Tongue (tissue), 1 donor: ENCODE measurements at regions not wholly inside any gene's neighbourhood (a gene's known extent, or its start where the extent isn't known, plus 50 kb on each side); places are given as distances from the start of the nearest gene placed in this dataset.
A peak's percentile ranks its signal among the peaks of the same experiment; 100 is the strongest.

Source experiments
- DNase-seq: peaks from one replicate; pipeline ENCODE4 v3.0.0-alpha.2; 2015

DNA sequence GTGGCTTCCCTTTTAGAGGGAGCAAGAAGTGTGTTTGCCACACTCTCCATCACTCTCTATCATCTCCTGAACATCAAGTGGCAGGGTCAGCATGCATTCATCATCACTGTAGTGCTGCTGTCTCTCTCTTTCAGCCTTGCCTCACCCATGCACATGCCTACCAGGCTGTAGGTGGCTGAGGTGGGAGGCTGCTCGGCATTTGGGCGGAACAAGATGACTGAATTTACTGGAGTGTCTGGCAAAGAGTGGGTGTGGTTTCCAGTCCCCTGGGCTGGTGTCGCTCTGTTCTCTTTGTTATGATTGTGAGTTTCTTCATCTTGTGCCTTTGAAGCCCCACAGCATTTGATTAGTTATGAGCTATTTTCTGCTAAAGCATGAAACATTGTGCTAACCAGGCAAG is 541.9 kb upstream of the EEF2KMT start:
- DNase-seq, result no peak

DNA sequence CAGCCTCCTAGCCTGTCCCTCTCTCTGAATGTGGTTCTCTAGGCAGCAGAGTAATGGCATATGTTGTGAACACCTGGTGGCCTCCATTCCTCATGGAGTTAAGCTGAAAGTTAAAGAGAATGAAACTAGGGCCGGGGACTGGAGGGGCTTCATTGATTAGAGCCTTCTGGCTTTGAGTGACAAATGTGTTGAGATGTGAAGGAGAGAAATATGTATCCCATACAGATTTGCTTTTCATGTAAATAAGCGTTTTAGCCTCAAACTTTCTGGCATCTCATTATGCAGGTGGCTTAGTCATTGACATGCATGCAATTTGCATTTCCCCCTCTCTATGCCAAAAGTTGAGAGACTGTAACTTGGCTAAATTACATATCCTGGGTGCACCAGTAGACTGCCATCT is 537.7 kb upstream of the EEF2KMT start:
- no peak for DNase-seq

DNA sequence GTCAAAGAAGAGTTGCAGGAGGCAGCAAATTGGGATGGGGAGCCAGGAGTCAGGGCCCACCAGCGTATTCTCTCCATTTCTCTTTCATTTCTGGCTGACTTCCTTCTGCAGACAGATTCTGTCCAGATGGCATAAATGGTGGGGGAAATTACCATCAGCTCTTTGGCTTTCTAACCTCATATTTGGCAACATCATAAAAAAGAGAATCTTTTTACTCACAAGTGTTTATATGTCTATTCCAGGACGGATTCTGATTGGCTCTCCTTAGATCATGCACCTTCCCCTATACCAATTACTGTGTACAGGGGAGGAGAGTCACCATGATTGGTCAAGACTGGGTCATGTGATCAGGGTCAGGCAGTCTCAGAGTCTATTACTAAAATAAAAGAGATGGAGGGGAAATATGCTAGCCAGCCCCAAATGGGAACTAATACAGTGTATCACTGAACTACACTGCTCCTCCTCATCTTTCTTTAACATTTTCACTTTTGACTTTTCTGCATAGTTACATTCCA is 537.1 kb upstream of the EEF2KMT start:
- DNase-seq, result no peak

DNA sequence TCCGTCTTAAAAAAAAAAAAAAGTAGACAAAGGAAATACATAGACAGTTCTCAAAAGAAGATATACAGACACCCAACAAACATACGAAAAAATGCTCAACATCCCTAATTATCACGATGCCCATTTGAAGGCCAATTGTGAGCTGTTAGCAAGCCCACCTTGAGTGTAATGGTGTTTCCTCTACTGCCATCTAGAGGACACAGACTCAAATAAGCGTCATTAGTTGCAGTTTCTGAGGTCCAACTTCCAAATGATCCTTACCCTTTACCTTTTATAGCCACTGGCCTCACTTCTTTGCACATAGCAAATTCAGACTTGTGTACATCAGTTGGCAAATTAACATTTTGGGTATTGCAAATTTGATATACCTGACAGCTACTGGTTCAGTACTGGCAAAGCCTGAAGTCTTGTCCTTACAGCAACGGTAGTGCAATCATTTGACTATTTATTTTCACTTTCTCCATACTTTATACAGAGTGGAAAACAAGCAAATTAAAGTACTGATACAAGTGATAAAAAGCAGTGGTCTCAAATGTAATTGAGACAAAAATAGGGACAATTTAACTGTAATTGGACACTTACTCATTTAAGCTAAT is 536.3 kb upstream of the EEF2KMT start:
- DNase-seq, result peak; percentile 45

DNA sequence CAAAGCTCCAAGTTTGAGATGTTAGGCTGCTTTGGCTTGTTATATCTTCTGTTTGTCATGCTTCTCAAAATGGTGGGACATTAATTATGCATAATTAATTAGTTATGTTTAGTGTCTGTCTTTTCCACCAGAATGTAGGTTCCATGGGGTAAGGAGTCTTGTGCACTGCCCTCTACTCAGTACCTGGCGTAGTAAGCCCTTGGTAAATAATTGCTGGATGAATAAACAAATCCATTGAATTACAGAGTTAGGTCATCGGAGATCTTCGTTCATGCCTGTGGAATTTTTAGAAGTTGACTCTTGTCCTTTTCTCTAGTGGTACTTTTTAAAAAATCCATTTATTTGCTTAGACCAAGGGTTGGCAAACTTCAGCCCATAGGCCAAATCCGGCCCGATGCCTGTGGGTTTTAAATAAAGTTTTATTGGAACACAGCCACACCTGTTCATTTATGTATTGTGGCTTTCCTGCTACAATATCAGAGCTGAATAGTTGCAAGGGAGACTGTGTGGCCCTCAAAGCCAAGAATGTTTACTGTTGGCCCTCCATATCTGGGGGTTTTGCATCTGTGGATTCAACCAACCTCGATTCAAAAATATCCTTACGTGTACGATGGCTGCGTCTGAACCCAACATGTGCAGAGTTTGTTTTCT is 524.8 kb upstream of the EEF2KMT start:
- no peak for DNase-seq

DNA sequence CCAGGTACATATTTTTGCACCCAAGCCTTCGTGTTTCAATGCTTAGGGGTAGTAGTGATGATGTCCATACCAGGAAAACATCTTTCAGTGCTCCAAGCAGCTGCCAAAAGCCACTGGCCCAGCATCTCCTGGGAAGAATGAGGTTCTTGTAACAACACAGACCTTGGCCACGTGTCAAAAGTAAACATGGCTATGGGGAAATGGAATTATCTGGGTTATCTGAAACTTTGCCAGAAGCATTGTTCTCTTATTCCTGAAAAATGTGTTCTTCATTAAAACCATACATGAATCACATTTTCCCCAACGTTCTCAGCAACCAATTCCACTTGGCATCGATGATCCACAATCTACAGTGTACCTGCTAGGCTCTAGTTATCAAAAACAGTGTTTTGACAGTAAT is 524.2 kb upstream of the EEF2KMT start:
- DNase-seq, result peak; percentile 34

DNA sequence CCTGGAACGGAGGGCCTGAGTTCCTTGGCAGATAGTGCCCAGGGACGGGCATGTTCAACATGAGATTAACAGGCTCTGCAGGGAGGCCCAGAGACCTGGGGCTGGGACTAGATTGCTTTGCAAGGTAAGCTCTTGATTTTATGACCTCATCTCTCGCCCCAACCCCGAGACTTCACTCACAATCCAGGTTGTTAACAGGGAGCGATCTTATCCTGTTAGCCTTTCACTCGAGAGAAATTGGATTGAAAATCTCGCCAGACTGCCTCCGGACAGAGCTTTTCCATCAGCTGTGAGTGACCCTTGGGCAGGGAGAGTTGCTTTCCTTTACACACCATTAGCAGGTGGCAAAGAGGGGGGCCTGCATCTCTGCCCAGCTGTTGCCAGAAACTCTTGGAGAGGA is 521.7 kb upstream of the EEF2KMT start:
- DNase-seq, result no peak

DNA sequence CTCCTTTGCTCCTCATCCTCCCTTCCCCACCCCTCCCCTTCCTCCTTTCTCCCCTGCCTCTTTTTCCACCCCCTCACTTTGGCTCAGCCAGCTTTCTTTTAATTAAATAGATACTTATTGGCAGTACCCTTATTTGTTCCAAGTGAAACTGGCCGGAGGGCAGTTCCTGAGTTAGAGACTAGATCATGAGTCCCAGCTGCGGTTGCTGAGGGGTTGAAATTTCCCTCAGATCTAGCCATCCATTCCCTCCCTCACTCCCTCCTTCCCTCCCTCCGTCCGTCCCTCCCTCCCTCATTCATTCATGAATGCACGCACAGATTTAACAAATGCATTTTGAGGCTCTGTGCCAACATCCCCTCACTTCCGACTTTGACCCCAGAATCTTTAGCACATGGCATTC is 519.2 kb upstream of the EEF2KMT start:
- DNase-seq, result no peak

DNA sequence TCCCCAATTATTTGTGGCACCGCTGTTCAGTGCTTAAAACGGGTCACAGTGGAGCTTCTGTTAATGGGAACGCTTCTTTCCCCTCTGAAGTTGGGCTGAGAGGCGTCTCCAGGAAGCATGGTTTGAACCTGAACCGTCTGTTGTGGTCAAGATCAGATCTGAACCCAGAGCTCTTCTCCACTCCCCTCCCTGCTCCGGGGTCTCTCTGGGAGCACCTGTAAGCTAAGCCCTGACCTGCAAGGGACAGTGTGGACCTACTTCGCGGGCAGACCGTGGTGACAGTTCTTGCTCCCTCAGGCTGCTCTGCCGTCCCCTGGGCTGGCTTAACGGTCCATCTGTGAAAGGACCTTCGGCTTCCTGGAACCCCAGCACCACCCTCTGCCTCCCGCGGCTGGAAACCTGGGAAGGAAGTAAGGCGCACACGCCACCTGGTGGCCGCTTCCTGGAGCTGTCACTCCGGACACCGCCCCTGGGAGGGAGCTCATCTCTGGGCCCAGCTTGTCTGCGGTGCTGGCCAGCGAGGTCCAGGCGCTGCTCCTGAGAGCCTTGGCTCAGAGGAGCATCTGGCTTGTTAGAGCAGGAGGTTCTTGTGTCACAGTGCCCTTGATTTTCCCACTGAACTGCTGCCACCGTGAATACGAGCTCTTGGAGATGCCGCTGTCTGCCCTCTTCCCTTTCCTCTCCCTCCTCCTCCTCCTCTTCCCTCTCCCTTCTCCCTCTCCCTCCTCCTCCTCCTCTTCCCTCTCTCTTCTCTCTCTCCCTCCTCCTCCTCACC is 518.5 kb upstream of the EEF2KMT start:
- peak; percentile 79 for DNase-seq

DNA sequence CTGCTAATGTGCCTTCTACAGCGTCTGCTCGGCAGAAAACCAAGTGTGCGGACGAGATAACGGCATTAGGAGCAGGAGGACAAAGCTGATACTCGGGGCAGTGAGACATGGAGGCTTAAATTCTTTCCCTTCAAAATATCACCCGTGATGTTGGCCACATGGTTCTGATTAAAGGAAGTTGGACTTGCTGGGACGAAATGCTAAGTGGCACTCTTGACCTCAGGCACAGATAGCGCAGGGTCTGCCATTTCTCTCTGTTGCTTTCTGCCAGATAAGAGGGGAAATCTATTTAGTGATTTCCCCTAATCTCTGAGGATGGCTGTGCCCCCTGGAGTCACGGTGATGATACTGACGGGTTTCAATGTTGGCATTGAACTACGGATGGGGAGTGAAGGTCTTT is 509.6 kb upstream of the EEF2KMT start:
- no peak for DNase-seq

DNA sequence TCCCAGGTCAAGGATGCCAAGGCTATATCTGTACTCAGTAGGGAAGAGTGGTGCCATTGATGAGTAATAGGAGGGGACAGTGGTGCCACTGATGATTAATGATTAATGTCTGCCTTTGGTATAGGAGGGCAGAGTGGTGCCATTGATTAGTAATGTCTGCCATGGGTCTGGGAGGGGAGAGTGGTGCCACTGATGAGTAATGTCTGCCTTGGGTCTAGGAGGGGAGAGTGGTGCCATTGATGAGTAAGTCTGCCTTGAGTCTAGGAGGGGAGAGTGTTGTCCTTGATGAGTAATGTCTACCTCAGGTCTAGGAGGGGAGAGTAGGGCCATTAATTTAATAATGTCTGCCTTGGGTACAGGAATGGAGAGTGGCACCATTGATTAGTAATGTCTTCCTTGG is 507.8 kb upstream of the EEF2KMT start:
- no peak for DNase-seq

DNA sequence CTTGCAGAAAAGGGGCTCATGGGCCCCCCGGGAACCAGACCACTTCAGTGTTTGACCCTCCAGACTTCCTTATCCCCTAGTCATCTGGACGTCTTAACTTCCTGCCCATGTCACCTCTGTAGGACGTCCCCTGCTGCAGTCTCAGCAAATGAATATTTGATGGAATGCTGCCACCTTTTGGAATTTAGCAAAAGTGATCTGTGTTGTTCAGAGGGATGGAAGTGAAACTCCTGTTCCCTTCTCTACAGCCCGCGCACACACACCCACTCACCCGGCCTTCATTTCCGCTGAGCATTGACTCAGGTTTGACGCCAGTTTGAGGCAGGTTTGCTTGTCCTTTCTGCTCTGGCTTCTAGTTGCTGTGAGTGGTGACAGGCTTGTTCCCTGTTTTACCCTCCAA is 507.2 kb upstream of the EEF2KMT start:
- peak; percentile 56 for DNase-seq

DNA sequence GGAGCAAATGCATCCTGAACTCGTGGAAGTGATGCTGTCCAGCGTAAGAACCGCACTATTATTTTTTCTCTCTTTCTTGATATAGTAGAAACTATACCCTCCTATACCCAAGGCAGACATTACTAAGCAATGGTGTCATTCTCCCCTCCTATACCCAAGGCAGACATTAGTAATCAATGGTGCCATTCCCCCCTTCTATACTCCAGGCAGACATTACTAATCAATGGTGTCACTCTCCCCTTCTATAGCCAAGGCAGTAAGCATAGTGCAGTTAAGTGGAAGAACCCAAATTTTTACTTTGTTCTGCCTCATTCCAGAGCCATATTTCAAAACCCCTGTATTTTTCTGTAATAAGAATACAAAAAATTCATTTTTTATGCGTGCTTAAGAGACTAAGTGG is 506.2 kb upstream of the EEF2KMT start:
- no peak for DNase-seq

DNA sequence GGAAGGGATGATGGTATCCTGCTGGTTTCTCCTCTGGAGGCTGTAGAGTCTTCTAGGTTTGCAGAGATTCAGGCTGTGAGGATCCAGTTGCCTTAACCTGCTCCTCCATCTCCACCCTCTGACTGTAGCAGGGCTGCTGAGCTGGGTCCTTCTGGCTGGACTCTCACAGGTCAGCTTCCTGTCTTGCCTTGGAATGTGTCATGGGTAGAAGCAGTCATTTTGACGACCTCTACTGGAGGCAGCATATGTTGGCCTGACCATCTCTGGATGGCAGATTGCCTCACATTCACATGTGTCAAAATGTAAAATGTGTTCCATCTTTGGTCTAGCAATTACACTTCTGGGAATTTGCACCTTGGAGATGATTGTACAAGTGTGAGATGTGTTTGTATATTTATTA is 504.4 kb upstream of the EEF2KMT start:
- no peak for DNase-seq

DNA sequence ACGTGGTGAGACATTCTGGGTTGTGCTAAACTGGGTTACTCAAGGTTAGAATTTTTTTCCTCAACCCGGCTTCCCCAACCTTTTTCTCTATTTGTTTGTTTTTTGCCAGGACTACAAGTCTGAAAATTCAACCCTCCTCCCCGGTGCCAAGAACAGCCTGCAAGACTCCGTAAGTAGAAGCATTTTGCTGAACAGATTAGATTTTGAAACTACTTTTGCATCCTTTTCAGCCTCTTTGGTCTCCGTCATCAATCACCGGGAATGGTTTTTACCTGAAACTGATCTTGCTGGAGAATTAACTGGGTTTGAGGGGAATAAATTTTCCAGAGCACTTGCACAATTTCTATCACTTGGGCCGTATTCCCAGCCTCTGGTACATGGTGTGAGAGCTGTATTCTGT is 501.2 kb upstream of the EEF2KMT start:
- no peak for DNase-seq

DNA sequence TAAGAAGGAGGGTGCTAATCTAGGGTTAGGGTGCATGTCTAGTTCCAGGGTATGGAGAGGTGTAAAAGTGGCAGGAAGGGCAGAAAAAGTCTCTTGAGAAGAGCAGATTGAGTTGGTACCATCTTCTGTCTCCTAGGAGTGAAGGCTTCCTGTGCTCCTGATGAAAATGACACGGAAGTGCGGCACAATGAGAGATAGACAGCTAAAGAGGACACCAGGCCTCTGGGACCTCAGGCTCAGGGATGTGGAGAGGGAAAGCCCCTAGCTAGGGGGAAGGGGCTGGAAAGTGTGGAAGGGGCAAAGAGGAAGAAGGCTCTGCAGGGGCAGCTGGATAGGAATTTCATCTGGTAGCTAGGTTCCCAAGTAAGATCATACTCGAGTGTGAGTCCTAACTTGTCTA is 498.3 kb upstream of the EEF2KMT start:
- no peak for DNase-seq

DNA sequence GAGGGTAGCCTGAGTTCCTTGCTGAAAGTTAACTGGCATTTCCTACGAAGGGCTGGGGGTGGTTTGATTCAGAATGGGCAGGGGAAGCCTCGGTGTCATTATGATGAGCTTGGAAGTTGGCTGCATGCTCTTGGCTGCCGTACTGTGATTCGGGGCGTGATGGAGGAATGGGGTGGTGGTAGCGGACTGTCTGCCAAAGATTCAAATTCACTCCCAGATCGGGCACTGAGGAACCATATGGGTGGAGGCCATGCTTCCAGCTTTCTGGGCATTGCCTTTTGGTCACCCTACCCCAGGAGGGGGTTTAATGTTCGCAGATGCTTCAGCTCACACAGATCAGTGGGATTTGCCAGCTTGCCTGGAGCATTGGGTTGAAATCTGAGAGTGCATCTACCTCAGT is 492.8 kb upstream of the EEF2KMT start:
- DNase-seq, result peak; percentile 66

DNA sequence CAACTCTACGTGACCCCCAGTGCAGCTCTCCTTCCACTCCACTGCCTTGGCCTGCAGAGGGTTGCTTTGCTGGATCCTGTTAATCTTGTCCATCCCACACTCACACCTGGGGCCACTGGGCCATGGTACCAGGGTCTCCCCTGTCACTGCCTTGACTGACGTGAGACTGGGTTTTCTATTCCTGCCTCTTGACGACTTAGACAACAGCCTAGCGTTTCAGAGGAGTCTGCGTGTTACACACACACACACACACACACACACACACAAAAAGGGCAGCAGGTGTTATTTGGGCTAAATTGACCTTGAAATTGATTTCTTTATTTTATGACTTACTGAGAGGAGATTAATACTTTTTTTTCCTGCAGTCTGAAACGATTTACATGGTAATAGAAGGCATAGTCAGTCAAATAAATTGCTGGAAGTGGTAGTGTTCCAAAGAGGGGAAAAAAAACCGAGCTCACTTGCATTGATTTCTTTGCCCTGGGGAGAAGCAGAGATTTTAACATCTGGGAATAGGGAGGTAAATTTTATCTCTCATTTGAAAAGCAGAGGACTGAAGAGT is 492.3 kb upstream of the EEF2KMT start:
- DNase-seq, result peak; percentile 24

DNA sequence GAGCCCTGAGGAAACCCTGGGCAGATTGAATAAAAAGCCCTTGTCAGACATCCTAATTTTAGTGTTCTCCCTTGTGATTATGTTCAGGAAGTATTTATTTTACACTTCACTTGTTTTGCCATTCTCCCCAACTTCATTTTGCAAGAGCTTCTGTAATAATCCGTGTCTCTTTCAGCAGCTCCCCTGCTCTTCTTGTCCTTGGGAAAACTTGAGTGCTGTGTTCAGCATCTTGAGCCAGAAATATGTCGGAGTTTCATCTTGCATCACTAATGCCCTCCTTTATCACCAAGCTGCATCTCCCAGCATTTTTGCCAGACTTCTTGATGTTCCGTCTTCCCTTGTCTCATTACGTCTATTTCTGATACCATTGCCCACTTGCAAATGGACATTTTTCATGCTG is 486.5 kb upstream of the EEF2KMT start:
- no peak for DNase-seq

DNA sequence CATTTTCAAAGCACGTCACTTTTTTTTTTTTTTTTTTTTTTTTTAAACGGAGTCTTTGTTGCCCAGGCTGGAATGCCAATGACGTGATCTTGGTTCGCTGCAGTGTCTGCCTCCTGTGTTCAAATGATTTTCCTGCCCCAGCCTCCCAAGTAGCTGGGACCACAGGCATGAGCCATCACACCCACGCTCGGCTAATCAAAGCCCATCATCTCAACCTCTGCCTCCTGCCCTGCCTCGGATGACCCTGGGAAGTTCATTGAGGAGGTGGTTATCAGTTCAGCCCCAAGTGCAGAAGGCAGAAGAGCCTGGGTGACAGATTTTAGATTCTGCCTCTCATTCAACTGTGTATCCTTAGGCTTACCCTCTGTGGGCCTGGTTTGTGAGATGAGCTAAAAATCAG is 484.9 kb upstream of the EEF2KMT start:
- DNase-seq, result no peak

DNA sequence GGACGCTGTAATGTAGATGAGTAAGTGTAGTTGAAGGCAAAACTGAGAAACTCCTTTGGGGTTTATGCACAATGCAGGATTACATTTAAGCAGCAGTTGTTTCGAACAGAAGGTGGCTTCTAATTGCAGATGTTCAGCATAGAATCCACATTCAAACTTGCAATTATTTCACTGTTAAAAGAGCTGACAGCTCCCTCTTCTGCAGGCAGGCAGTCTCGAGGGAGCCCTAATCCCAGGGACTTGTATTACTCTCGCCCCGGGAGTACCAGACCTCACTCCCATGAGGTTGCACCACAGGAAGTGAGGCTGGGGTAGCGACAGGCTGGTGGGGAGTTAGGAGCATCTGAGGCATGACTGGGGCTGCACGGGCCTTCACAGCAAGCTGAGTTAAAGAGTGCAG is 484.3 kb upstream of the EEF2KMT start:
- DNase-seq, result no peak

DNA sequence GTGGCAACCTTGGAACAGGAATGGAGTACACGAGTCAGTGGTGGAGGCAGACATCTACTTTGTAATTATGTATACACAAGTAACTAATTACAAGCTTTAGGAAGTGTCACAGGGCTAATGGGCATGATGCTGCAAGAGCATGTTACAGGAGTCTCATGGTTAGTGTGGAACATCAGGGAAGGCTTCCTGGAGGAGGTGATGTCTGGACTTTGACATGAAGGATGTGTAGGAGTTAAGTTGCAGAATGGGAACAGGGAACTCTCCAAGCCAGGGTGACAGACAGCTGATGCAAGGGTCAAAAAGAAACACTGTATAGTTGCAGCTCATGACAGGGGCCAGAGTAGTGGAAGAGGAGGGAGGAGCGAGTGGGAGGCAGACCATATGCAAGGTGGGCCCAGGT is 483.8 kb upstream of the EEF2KMT start:
- no peak for DNase-seq

DNA sequence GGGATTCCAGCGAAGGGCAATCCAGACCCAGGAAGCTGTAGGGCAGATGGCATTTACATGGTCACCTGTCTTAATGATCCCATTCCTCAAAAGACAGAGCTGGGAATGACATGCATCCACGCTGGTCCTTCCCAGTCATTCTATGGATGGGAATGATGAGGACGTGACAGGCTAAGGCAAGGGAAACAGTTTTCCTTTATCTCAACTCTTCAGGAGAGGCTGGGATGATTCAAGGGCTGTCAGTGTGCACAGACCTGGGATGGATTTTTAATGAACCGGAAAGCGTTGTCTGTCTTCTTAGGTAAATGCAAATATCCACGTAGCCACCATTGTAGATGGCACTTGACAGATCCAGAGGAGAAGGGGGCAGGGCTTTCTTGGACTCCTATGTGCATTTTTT is 483.2 kb upstream of the EEF2KMT start:
- no peak for DNase-seq
